ENCODE measurements at regions not wholly inside any gene's neighbourhood (a gene's known extent, or its start where the extent isn't known, plus 50 kb on each side); places are given as distances from the start of the nearest gene placed in this dataset.
A peak's percentile ranks its signal among the peaks of the same experiment; 100 is the strongest.
"Not testable (repeated sequence)": the region's sequence is repeated elsewhere in the genome, so short reads cannot be mapped to it uniquely, and the experiment has no call there.

GRCh38 chr2:75403991-75404428 lies 156.7 kb downstream of the EVA1A start:
- Histone ChIP-seq H3K79me2 (ENCODE audit: low read length) (no peaks in the 10 kb centered on the region), H4K20me1 (ENCODE audit: insufficient read depth, low read length) (no peaks in the 10 kb centered on the region), H3K9ac (ENCODE audit: low read length) (no peak overlapping the region), H3K27me3 (replicated peaks; ENCODE audit: insufficient read depth, low read length) (no peaks in the 10 kb centered on the region), H3K9me2 (replicated peaks; ENCODE audit: insufficient read depth, low read length) (no peaks in the 10 kb centered on the region), H3K4me3 (ENCODE audit: low read length) (no peak overlapping the region), H3K4me1 (ENCODE audit: low read length) (no peaks in the 10 kb centered on the region), H3K4me2 (ENCODE audit: low read depth, low read length) (no peak overlapping the region), H3K27ac (ENCODE audit: low read length) (no peak overlapping the region), H3F3A (ENCODE audit: insufficient read depth, low read length) (no peaks in the 10 kb centered on the region), H2AFZ (ENCODE audit: low read length) (no peak overlapping the region), H3K36me3 (replicated peaks; ENCODE audit: insufficient read depth, low read length) (no peaks in the 10 kb centered on the region), H3K9me3 (replicated peaks; ENCODE audit: insufficient read depth, low read length) (no peaks in the 10 kb centered on the region)
- TF ChIP-seq CTCF (IDR thresholded peaks at IDR 0.05; ENCODE audit: low read length) (peak; percentile 75), EZH2 (optimal IDR thresholded peaks at IDR 0.05; ENCODE audit: low read depth, low read length) (no peak)
- peak; percentile 54 for DNase-seq

GRCh38 chr2:75396314-75396713 lies 164.4 kb downstream of the EVA1A start:
- H3K36me3 ChIP-seq (replicated peaks; ENCODE audit: insufficient read depth, low read length) = no peaks in the 10 kb centered on the region
- H3K9me2 ChIP-seq (replicated peaks; ENCODE audit: insufficient read depth, low read length) = no peaks in the 10 kb centered on the region
- H3K9me3 ChIP-seq (replicated peaks; ENCODE audit: insufficient read depth, low read length) = no peaks in the 10 kb centered on the region
- no peaks in the 10 kb centered on the region for H3K27me3 ChIP-seq (replicated peaks; ENCODE audit: insufficient read depth, low read length)
- no peak overlapping the region for H2AFZ ChIP-seq (ENCODE audit: low read length)
- H3K4me1 ChIP-seq (ENCODE audit: low read length) = no peaks in the 10 kb centered on the region
- H3K79me2 ChIP-seq (ENCODE audit: low read length) = no peaks in the 10 kb centered on the region
- no peak overlapping the region for H3K4me2 ChIP-seq (ENCODE audit: low read depth, low read length)
- no peaks in the 10 kb centered on the region for H4K20me1 ChIP-seq (ENCODE audit: insufficient read depth, low read length)
- no peak for TF ChIP-seq EZH2 (optimal IDR thresholded peaks at IDR 0.05; ENCODE audit: low read depth, low read length)
- TF ChIP-seq EZH2phosphoT487 (IDR thresholded peaks at IDR 0.05; ENCODE audit: low read length) = no peak
- TF ChIP-seq CTCF (IDR thresholded peaks at IDR 0.05; ENCODE audit: low read length) = no peak
- no peak for DNase-seq
- no peaks in the 10 kb centered on the region for H3F3A ChIP-seq (ENCODE audit: insufficient read depth, low read length)
- H3K4me3 ChIP-seq (ENCODE audit: low read length) = no peak overlapping the region
- no peak overlapping the region for H3K9ac ChIP-seq (ENCODE audit: low read length)
- H3K27ac ChIP-seq (ENCODE audit: low read length) = no peak overlapping the region

GRCh38 chr2:75394764-75395163 lies 166.0 kb downstream of the EVA1A start:
- not testable (repeated sequence) for H2AFZ ChIP-seq (ENCODE audit: low read length); H4K20me1 ChIP-seq (ENCODE audit: insufficient read depth, low read length); H3K4me1 ChIP-seq (ENCODE audit: low read length); H3K4me3 ChIP-seq (ENCODE audit: low read length); H3K9me2 ChIP-seq (replicated peaks; ENCODE audit: insufficient read depth, low read length); H3K79me2 ChIP-seq (ENCODE audit: low read length); H3F3A ChIP-seq (ENCODE audit: insufficient read depth, low read length); DNase-seq; H3K9me3 ChIP-seq (replicated peaks; ENCODE audit: insufficient read depth, low read length); H3K27ac ChIP-seq (ENCODE audit: low read length); H3K4me2 ChIP-seq (ENCODE audit: low read depth, low read length); H3K36me3 ChIP-seq (replicated peaks; ENCODE audit: insufficient read depth, low read length); H3K27me3 ChIP-seq (replicated peaks; ENCODE audit: insufficient read depth, low read length); H3K9ac ChIP-seq (ENCODE audit: low read length)

- Histone ChIP-seq H3K4me2 (ENCODE audit: low read depth, low read length) (no peak overlapping the region), H2AFZ (ENCODE audit: low read length) (no peak overlapping the region), H3K27me3 (replicated peaks; ENCODE audit: insufficient read depth, low read length) (no peaks in the 10 kb centered on the region)
Measured at GRCh38 chr2:75390169-75390568, 170.6 kb downstream of the EVA1A start.

More at GRCh38 chr2:75390169-75390568, 170.6 kb downstream of the EVA1A start:
- Histone ChIP-seq H3K79me2 (ENCODE audit: low read length) (no peaks in the 10 kb centered on the region), H3K27ac (ENCODE audit: low read length) (no peak overlapping the region), H4K20me1 (ENCODE audit: insufficient read depth, low read length) (no peaks in the 10 kb centered on the region), H3K4me3 (ENCODE audit: low read length) (no peak overlapping the region), H3K9ac (ENCODE audit: low read length) (no peak overlapping the region), H3K9me3 (replicated peaks; ENCODE audit: insufficient read depth, low read length) (no peaks in the 10 kb centered on the region), H3K9me2 (replicated peaks; ENCODE audit: insufficient read depth, low read length) (no peaks in the 10 kb centered on the region), H3F3A (ENCODE audit: insufficient read depth, low read length) (no peaks in the 10 kb centered on the region), H3K36me3 (replicated peaks; ENCODE audit: insufficient read depth, low read length) (no peaks in the 10 kb centered on the region), H3K4me1 (ENCODE audit: low read length) (no peaks in the 10 kb centered on the region)
- no peak for DNase-seq
- no peak for TF ChIP-seq CTCF (IDR thresholded peaks at IDR 0.05; ENCODE audit: low read length)
- no peak for TF ChIP-seq EZH2 (optimal IDR thresholded peaks at IDR 0.05; ENCODE audit: low read depth, low read length)
- no peak for TF ChIP-seq EZH2phosphoT487 (IDR thresholded peaks at IDR 0.05; ENCODE audit: low read length)
